ENCODE measurements at regions not wholly inside any gene's neighbourhood (a gene's known extent, or its start where the extent isn't known, plus 50 kb on each side); places are given as distances from the start of the nearest gene placed in this dataset.
"Not testable (repeated sequence)": the region's sequence is repeated elsewhere in the genome, so short reads cannot be mapped to it uniquely, and the experiment has no call there.

DNA sequence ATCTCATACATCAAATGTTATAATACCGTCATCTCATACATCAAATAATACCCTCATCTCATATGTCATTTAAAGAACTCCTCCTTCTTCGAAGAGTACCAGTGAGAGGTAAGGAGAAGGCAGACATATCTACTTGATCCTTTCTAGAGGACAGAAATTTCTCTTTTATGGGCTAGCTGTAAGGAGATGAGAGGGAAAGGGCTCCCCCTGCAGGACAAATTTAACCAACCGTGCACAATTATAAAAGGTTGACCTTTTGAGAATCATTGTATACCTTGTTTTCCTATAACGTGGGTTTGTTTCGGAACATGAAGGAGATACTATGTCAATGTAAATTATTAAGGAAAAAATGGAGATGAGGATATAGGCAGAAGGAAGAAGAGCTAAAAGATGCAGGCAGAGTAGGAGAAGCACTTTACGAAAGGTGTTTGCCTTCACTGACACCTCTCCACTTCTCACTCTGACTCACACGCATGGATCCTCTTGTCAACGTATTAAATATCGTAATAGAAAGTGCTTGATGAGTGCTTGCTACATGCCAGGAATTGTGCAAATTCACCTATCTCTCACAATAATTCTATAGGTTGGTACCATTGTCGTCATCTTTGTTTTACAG lies 465.9 kb upstream of the ERCC4 start:
- DNase-seq (ENCODE audit: low spot score): peak; percentile 55

DNA sequence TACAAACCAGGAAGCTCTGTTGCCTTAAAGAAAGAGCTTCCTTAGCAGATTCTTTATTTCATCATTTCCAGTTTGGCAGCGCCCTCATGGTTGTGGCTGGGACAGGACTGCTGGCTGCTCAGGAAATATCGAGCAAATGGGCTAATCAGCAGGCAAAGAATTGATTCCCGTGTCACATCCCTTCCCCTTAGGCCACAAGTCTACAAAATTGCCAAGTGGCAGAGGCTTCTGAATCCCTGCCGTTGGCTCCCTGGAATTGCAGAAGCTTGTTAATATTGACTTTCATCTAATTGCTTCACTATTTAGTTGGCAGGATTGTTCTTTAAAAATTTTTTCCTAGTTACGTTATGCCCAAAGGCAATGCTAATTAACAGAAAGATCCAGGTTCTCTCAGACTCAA lies 456.3 kb upstream of the ERCC4 start:
- DNase-seq (ENCODE audit: low spot score): no peak

DNA sequence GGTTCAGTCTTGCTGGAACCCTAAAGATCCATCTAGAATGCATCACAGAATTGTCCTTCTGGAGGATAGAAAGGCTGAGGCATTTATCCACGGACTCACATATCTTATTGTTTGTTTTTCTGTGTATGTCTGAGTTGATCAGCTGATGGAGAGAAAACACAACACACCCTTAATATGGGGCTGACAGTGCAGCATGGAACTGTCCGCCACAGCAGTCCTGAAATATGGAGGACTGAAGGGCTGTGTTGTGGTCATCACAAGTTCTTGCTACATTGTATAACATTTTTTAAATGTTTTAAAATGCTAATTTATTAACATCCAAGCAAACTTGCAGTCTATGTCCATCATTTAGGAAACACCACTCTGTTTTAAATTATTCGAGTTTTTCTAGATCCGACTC lies 448.9 kb upstream of the ERCC4 start:
- peak; percentile 25 for DNase-seq (ENCODE audit: low spot score)

DNA sequence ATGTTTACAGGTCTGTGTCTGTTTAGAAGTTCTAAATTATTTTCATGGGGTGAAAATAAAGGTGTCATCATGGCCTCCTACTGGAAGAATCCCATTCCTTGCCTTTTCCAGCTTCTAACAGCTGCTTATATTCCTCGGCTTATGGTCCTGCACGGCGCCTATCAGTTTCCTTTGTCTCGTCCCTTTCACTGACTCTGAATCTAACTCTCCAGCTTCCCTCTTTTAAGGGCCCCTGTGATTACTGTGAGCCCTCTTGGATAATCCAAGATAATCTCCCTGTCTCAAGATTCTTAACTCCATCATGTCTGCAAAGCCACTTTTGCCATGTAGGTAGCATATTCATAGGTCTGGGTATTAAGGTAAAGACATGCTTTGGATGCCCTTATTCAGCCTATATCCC lies 441.0 kb upstream of the ERCC4 start:
- DNase-seq (ENCODE audit: low spot score): no peak

DNA sequence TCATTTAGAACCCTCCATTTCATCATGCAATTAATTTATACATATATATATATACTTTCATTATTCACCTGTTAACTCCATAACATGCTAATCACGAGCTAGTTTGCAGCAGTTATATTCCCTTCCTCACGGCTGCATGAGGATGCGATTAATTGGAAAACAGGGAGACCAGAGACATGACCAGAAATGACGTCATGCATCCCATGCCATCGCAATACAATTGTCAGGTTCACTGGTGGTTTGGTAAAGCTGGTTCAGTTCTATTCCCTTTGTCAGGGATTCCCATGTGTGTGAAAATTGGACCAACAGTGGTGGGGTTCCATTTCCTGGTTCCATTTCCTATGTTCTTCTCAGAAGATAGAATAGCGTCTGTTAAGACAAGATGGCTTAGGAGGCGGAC lies 440.4 kb upstream of the ERCC4 start:
- no peak for DNase-seq (ENCODE audit: low spot score)

DNA sequence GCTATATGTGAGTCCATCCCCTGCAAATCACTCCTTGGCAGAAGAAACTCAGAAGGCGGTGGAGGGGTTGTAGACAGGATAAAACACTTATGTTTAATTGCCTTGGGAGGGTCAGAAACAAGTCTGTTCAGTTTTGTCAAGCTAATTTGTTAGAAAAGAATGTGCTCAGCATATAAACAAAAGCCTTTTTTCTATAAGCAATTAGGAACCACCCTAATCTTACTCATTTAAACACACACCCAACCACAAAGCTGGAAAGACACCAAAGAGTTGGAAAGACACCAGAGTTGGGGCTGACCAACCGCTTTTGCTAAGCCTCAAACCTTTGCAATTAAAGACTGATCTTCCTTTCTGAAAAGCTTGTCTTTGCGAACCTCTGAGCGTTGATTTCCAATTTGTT lies 439.2 kb upstream of the ERCC4 start:
- no peak for DNase-seq (ENCODE audit: low spot score)

DNA sequence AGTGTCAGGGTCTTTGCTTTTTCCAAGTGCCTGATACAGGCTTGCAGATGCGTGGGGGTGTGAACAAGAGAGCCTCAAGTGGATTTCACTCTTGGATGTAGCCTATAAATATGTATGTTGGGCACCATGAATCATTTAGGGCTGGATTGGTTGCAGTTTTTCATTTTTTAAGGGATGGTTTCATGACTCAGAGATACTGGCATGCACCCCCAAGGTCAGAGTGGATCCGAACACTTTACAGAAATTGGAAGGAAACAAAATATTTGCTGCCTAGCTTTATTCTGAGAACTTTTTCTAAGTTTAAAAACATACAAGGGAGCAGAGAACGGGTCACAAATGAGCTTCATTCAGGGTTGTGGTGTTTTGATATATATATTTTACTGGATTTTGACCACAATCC lies 436.8 kb upstream of the ERCC4 start:
- DNase-seq (ENCODE audit: low spot score): no peak

DNA sequence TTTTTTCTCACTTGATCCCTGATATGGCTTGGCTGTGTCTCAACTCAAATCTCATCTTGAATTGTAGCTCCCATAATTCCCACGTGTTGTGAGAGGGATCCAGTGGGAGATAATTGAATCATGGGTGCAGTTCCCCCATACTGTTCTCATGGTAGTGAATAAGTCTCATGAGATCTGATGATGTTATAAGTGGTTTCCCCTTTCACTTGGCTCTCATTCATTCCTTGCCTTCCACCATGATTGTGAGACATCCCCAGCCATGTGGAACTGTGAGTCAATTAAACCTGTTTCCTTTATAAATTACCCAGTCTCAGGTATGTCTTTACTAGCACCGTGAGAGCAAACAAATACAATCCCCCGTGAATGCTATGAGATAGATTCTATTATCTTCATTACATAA lies 430.5 kb upstream of the ERCC4 start:
- DNase-seq (ENCODE audit: low spot score): not testable (repeated sequence)

DNA sequence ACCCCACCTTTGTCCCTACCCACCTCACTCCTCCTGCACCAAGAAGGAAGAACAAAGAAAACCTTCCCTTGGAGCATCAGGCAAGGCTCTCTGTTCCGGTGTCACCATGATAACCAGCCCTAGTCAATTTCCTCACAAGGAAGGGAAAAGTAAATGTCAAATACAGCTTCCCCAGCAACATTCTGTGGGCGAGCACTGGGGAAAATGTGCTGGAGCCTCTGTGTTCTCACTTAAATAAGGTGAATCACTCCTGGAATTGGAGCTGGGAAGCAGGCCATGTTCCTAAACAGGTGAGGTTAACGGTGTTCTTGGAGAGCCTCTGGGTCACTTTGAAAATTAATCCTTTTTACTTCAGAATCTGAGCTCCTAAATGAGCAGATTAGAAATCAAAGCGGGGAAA lies 427.9 kb upstream of the ERCC4 start:
- DNase-seq (ENCODE audit: low spot score): no peak

DNA sequence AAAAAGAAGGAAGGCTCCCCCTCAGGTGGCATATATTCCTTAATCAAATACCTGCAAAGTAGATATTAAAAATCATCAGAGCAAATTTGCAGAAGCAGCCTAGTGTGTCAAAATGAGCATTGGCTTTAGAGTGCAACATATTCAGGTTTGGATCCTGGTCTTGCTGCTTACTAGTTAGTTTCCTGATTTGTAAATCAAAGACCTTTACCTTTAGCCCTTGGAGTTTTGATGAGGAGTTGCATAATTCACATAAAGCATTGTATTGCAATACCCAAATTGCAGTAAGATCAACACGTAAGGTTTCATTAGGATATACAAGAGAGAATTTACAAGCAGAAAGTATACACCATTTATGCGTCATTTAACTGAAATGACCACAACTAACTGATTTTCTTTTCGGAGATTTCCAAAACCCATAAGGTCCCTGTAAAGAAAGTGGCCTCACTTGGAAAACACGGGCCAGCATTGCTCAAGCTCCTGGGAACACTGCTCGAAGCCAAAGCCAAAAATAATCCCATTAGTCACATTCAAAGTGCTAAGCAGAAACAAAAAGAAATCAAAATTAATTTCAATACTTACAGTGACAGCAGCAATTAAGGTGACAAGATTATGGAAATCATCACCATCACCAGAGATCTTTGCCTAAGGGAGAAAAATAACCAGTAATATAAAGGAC lies 415.9 kb upstream of the ERCC4 start:
- DNase-seq (ENCODE audit: low spot score): no peak

DNA sequence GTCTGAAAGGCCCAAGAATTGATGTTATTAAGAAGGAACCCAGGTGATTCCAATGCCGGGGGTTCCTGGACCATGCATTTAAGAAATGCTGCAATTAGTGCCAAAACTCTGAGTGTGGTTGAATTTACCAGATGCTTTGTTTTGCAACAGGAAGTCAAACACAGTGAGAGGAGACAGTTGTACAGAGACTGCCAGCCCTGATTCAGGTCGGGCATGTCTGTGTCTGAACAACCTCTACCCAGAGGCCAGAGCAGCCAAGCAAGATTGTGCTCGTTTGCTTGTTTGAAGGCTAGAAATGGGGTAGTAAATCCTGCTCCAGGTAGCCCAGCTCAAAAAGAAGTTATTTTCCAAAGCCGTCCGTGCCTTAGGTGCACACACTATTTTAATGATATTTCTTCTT lies 412.4 kb upstream of the ERCC4 start:
- no peak for DNase-seq (ENCODE audit: low spot score)

DNA sequence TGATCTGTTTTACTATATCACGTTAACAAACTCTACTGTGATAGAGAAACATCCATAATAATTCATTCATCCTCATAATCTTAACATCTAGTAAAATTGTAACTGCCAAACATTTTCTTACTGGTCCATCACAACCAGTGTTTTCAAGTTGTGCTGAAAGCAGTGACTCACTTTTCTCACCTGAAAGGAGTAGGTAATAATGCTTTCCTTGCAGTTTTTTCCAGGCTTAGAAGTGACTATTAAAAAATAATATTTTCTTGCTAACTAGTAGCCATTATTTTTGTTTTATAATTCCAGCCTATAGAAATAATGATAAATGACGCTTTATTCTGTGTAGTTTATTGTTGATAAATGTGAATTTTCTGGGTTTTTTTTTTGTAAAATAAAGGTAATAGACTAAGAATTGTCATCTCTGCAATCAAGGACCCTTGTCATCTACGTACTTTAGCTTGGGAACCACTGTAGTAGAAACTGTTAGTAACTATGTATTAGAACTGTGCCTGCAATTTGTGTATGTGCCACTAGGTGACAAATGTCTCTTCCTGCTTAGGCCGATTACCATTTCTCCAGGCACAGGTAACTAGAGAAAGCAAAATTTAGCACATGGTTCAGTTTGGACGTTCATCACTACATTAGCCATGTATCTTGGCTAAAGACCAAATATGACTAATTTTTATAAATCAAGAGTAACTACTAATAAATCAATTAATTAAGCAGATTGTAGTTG lies 409.4 kb upstream of the ERCC4 start:
- DNase-seq (ENCODE audit: low spot score): no peak

DNA sequence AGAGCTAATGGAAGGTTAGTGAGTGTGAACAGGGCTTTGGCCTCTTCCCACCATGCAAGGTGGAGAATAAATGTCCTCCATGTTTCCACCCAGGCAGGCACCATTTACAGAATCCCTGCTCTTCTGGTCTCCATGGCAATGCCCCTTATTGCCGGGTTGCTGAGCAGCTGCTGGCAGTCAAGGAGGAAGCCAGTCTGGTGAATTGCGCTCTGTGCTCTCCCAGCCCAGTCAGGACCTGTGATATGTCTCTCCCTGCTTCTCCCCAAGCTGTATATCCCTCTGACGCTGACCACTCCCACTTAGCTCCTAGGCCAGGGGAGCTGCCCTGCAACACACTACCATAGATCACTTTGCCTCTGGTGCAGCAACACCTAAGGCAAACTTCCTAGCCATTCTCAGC lies 402.1 kb upstream of the ERCC4 start:
- no peak for DNase-seq (ENCODE audit: low spot score)

DNA sequence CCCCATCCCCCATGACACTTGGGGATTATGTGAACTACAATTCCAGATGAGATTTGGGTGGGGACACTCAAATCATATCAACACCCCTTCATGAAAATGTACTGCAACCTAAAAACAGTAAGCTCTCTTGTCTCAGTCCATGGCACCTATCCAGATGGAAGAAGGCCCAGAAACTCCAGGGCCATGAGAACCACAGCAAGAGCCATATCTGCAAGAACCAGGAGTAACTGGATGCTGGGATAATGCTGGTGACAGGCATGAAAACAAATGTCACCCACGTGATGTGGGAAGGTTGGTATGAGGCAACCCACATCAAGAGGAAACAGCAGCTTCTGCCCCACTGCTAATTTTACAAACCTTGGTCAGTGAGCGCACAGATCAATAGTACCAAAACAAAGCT lies 400.1 kb upstream of the ERCC4 start:
- no peak for DNase-seq (ENCODE audit: low spot score)

DNA sequence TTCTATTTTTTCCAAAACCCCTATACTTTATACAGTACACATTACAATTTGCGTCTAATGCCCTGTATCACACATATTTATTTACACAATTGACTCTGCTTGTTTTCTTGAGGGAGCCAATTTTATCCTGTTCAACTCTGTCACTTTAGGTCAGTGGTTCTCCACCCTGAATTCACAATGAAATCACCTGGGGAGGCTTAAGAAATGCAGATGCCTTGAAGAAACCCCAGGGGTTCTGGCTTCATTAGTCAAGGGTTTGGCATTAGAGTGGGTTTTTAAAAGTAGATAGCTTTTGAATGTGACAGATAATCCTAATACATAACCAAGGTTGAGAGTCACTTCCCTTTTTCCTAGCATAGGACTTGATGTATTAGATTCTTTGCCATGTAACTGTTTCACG lies 398.6 kb upstream of the ERCC4 start:
- DNase-seq (ENCODE audit: low spot score): no peak

DNA sequence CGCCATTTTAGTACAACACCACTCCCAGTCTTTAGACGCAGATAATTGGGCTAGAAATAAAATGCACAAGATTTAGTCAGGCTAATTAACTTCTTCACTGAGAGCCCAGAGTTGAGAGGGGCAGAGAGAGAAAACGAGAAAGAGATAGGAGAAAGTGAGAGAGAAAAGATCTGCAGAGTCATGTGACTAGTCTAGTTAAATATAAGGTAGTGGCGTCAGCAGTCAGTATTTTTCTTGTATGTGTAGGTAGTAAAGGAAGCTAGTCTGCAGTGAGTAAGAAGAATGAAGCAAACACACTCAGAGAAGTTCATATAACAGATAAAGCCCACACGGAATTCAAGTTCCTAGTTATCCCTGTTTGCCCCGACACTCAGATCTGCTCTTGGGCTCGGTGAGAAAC lies 392.6 kb upstream of the ERCC4 start:
- no peak for DNase-seq (ENCODE audit: low spot score)

DNA sequence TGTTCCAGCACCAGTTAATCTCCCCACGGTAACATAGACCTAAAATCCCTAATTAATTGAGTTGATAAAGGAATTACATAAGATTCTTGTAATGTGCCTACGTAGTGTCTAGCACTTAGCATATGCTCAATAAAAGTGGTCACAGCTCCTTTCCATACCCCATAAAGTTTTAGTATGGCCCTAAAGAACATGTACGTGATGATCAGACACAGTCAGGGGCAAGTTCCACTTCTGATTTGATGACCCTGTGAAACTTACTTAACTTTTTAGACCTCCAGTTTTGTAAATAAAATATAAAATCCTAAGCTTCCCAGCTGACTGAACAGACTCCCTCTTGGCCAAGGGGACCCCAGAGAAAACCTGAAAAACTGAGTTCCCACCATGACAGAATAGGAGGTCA lies 391.3 kb upstream of the ERCC4 start:
- DNase-seq (ENCODE audit: low spot score): no peak

DNA sequence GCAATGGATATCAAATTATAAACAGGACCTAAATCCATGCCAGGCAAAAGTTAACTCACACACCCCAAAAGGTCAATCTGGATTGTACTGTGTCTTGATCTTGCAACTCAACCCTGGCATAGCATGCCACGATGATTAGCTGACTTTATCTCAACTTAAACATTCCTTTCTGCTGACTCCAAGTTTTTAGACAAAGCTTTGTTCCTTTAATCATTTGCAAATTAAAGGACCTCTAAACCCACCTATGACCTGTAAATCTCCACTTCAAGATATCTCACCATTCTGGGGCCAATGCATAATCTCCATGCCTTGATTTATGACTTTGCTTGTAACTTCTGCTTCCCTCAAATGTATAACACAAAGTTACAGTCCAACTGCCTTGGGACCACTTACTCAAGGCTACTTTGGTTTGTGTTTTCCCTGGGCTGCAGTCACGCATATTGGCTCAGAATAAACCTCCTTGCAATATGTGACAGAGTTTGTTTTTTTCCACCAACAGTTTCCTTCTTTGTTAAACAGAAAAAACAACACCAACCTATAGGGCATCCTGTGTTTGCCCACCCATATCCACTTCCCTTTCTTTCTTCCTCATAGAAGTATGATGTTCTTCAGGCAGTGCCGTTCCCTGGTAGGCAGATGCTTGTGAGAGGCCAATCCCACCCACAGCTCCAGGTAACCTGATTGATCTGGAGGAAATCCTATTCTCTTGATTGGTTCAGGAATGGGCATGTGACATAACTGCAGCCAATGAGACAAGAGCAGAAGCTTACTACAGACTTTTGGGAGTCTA lies 390.6 kb upstream of the ERCC4 start:
- peak; percentile 6 for DNase-seq (ENCODE audit: low spot score)

DNA sequence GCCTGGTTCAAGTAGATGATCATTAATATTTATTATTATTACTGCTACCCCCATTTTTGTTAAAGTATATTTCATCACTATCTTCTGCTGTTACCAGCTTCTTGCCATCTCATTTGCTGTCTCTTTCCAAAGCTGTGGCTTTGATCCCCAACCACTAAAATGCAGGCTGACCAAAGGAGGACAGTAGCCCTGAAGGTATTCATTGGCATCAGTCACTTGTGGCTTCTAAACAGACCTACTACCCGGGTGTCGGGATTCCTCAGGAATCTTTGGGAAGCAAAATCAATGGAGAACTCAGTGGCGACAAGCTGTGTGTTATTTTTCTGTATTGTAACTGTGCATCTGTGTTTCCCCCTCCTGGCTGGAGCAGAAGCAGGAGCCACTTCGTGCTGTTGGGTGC lies 379.2 kb upstream of the ERCC4 start:
- DNase-seq (ENCODE audit: low spot score): no peak

DNA sequence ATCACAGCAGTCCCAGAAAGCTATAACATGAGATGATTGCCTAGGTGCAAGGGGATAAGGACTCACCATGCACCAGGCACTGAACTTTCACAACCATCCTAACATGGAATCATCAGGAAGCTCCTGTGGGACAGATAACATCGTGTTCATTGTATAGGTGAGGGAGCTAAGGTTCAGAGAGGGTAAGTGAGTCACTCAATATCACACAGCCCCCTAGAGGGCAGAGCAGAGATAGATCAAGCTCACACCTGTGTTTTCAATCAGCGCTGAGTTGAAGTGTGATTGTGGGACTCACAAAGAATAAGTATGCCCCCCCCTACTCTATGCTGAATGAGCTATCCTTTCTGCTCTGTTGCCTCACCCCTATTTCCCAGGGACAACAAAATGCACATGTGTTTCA lies 377.7 kb upstream of the ERCC4 start:
- DNase-seq (ENCODE audit: low spot score): no peak

DNA sequence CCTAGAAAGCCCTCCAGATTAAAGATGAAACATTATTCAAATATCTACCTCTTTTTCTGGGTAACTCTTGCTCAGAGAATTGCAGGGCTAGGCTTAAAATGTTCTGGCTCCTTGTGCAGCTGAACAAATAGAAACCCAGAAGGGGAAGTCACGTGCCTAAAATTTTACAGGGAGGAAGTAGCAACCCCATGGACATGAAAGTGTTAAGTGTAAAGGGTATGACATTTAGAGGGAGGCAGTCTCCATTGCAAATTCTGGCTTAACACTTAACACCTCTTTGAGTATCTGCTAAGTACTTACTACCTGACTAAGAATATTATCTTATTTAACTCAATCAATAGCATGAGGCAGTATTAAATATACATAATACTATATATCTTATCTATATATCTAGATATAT lies 376.1 kb upstream of the ERCC4 start:
- no peak for DNase-seq (ENCODE audit: low spot score)

DNA sequence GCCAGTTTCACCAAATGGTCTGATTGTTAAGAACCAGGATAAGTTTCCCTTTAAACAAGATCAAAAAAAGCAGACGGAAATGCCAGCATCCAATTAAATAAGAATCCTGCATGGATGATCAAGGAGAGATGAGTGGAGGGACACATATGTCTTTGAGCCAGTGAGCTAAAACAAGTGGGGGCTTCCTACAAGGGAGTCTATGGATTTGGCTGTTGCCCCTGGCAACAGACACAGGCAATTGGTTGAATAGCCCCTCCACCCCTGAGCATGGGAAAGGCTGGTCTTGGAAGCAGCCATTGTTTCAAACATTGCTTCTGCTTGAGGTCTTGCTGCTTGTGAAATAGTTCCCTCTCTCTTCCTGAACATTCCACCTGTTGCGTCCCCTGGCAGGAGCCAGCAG lies 374.7 kb upstream of the ERCC4 start:
- no peak for DNase-seq (ENCODE audit: low spot score)

DNA sequence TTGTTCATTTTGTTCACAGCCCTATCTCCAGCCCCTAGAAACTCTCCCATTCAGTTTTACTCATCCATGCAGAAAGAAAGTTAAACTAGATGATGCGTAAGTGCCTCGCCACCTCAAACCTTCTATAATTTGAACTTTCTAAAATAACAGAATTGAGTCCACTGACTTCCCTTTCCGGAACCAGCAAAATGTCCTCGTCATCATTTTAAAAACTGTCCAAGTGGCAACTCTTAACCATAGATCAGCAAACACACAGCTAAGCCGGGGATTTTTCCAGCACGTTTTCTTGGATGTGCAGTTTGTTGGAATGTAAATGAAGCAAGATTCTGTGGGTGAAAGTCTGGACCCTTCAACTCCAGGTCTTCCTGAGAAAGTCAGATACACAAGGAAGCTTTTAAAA lies 369.7 kb upstream of the ERCC4 start:
- DNase-seq (ENCODE audit: low spot score): no peak
